ENCODE measurements at regions not wholly inside any gene's neighbourhood (a gene's known extent, or its start where the extent isn't known, plus 50 kb on each side); places are given as distances from the start of the nearest gene placed in this dataset.

- H3K79me2 ChIP-seq (ENCODE audit: control insufficient read depth, insufficient read depth, low read length) = no peaks in the 10 kb centered on the region
- H3K36me3 ChIP-seq (ENCODE audit: control insufficient read depth in 2 of 2, extremely low read depth in 1 of 2, insufficient read depth in 2 of 2, low read length in 2 of 2) = no peaks in the 10 kb centered on the region
- no peak overlapping the region for H3K4me2 ChIP-seq (ENCODE audit: insufficient read depth, low read length)
- no peak for DNase-seq (ENCODE audit: low read depth, low spot score)
- H2AFZ ChIP-seq (ENCODE audit: low read depth, low read length) = no peak overlapping the region
- no peaks in the 10 kb centered on the region for H3K27me3 ChIP-seq (ENCODE audit: control insufficient read depth in 2 of 2, insufficient read depth in 2 of 2, low read length in 2 of 2)
- TF ChIP-seq, protein P1, sequence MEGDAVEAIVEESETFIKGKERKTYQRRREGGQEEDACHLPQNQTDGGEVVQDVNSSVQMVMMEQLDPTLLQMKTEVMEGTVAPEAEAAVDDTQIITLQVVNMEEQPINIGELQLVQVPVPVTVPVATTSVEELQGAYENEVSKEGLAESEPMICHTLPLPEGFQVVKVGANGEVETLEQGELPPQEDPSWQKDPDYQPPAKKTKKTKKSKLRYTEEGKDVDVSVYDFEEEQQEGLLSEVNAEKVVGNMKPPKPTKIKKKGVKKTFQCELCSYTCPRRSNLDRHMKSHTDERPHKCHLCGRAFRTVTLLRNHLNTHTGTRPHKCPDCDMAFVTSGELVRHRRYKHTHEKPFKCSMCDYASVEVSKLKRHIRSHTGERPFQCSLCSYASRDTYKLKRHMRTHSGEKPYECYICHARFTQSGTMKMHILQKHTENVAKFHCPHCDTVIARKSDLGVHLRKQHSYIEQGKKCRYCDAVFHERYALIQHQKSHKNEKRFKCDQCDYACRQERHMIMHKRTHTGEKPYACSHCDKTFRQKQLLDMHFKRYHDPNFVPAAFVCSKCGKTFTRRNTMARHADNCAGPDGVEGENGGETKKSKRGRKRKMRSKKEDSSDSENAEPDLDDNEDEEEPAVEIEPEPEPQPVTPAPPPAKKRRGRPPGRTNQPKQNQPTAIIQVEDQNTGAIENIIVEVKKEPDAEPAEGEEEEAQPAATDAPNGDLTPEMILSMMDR (IDR thresholded peaks at IDR 0.05; ENCODE audit: extremely low read depth in 1 of 2, insufficient read depth in 1 of 2, low read depth in 1 of 2, low read length in 2 of 2) = no peak
- no peak for TF ChIP-seq POLR2A (IDR thresholded peaks at IDR 0.05; ENCODE audit: low read depth, low read length)
- TF ChIP-seq, protein P2, sequence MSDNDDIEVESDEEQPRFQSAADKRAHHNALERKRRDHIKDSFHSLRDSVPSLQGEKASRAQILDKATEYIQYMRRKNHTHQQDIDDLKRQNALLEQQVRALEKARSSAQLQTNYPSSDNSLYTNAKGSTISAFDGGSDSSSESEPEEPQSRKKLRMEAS (IDR thresholded peaks at IDR 0.05; ENCODE audit: insufficient read depth, insufficient read length) = no peak
- TF ChIP-seq GATA2 (IDR thresholded peaks at IDR 0.05; ENCODE audit: insufficient read depth, insufficient read length, low read depth, low read length) = no peak
- TF ChIP-seq MYC (IDR thresholded peaks at IDR 0.05; ENCODE audit: low read depth, low read length) = no peak
- no peak for TF ChIP-seq JUN (IDR thresholded peaks at IDR 0.05; ENCODE audit: borderline replicate concordance, insufficient read depth, insufficient read length, low read depth)
- TF ChIP-seq EZH2 (IDR thresholded peaks at IDR 0.05; ENCODE audit: borderline replicate concordance, low read depth, low read length, severe bottlenecking) = no peak
- no peak for TF ChIP-seq POLR2AphosphoS5 (IDR thresholded peaks at IDR 0.05; ENCODE audit: insufficient read depth, low read depth, low read length)
- TF ChIP-seq FOS (IDR thresholded peaks at IDR 0.05; ENCODE audit: borderline replicate concordance, insufficient read depth, low read length) = no peak
- H4K20me1 ChIP-seq (replicated peaks; ENCODE audit: control insufficient read depth, extremely low read depth, insufficient read depth, low read length) = no peaks in the 10 kb centered on the region
- no peaks in the 10 kb centered on the region for H3K9me3 ChIP-seq (replicated peaks; ENCODE audit: control insufficient read depth, insufficient read depth, low read length)
- dilution Hi-C loops (cut with MboI; ENCODE audit: extremely low pct_ligation_motif_present, low sequenced_read_pairs) = no loop called here
- no peaks in the 10 kb centered on the region for H3K9me1 ChIP-seq (replicated peaks; ENCODE audit: control insufficient read depth, extremely low read depth, insufficient read depth, low read length)
- H3K27ac ChIP-seq (ENCODE audit: insufficient read depth, low read depth, low read length) = no peak overlapping the region
- no peak for FAIRE-seq
- intact Hi-C loops (cut with micrococcal nuclease) = no loop called here
- ChIA-PET POLR2A (no interaction called here), CTCF (interaction anchor here (1.1 to 1.2 kb wide), 3 partner anchors 16 to 981 kb away, joined by 3 read pairs; no protein-coding TSS in a partner anchor)
- BruUV-seq (replicated peaks) = no TSS peak
- no peaks in the 10 kb centered on the region for H3K4me1 ChIP-seq (ENCODE audit: control insufficient read depth, extremely low read depth, insufficient read depth, low read length)
- H3K4me3 ChIP-seq (replicated peaks in 1 of 3; ENCODE audit: insufficient read depth in 1 of 3, low read depth in 1 of 3, low read length in 3 of 3) = no peak overlapping the region
- no peak overlapping the region for H3K9ac ChIP-seq (replicated peaks; ENCODE audit: extremely low read depth, insufficient read depth, low read length)
Observed at GRCh38 chr4:102151696-102152095, 193.6 kb downstream of the SLC39A8 start.
